ENCODE measurements at regions not wholly inside any gene's neighbourhood (a gene's known extent, or its start where the extent isn't known, plus 50 kb on each side); places are given as distances from the start of the nearest gene placed in this dataset.

GRCh38 chr10:31602541-31603234 lies 283.7 kb downstream of the ZEB1 start:
- ChIA-PET POLR2A (interaction anchor here (1.2 kb wide), 1 partner anchor 157 kb away, joined by 3 read pairs; no protein-coding TSS in a partner anchor), CTCF (no interaction called here)
- H3K27ac Mint-ChIP-seq, result no peak overlapping the region
- H3K4me3 Mint-ChIP-seq, result peak overlapping the region; percentile 83
- no peaks in the 10 kb centered on the region for H3K9me3 Mint-ChIP-seq
- no peaks in the 10 kb centered on the region for H3K36me3 Mint-ChIP-seq (ENCODE audit: low read depth)
- H3K27me3 Mint-ChIP-seq, result peaks cover 11% of the 10 kb centered on the region
- peaks cover 18% of the 10 kb centered on the region for H3K4me1 Mint-ChIP-seq
- peak; percentile 12 for DNase-seq

- peaks cover 8% of the 10 kb centered on the region for H3K27me3 Mint-ChIP-seq
- peaks cover 18% of the 10 kb centered on the region for H3K4me1 Mint-ChIP-seq
- H3K27ac Mint-ChIP-seq, result no peak overlapping the region
- ChIA-PET POLR2A (no interaction called here), CTCF (interaction anchor here (1.5 kb wide), 1 partner anchor 169 kb away, joined by 3 read pairs; no protein-coding TSS in a partner anchor)
- H3K36me3 Mint-ChIP-seq (ENCODE audit: low read depth), result no peaks in the 10 kb centered on the region
- H3K9me3 Mint-ChIP-seq, result no peaks in the 10 kb centered on the region
- DNase-seq, result no peak
- no peak overlapping the region for H3K4me3 Mint-ChIP-seq
Observed at GRCh38 chr10:31601136-31601535, 282.1 kb downstream of the ZEB1 start.

- DNase-seq, result no peak
- Mint-ChIP-seq H3K36me3 (ENCODE audit: low read depth) (no peaks in the 10 kb centered on the region), H3K27me3 (peaks cover 8% of the 10 kb centered on the region), H3K4me3 (no peak overlapping the region), H3K4me1 (peaks cover 18% of the 10 kb centered on the region), H3K27ac (no peak overlapping the region), H3K9me3 (no peaks in the 10 kb centered on the region)
- ChIA-PET POLR2A (no interaction called here), CTCF (no interaction called here)
Observed at GRCh38 chr10:31599626-31600504, 280.8 kb downstream of the ZEB1 start.

- Mint-ChIP-seq H3K4me1 (peaks cover 8% of the 10 kb centered on the region), H3K27me3 (peaks cover 29% of the 10 kb centered on the region), H3K27ac (no peak overlapping the region), H3K4me3 (no peak overlapping the region), H3K9me3 (peaks cover 9% of the 10 kb centered on the region), H3K36me3 (ENCODE audit: low read depth) (peaks cover 5% of the 10 kb centered on the region)
- no peak for DNase-seq
- POLR2A ChIA-PET, result no interaction called here
- CTCF ChIA-PET, result no interaction called here
Observed at GRCh38 chr10:31596765-31597164, 277.7 kb downstream of the ZEB1 start.

- Mint-ChIP-seq H3K9me3 (peaks cover 14% of the 10 kb centered on the region), H3K4me3 (no peak overlapping the region), H3K36me3 (ENCODE audit: low read depth) (peaks cover 9% of the 10 kb centered on the region), H3K27ac (no peak overlapping the region), H3K27me3 (peaks cover 34% of the 10 kb centered on the region), H3K4me1 (peaks cover 8% of the 10 kb centered on the region)
- DNase-seq, result no peak
- ChIA-PET POLR2A (no interaction called here), CTCF (no interaction called here)
Observed at GRCh38 chr10:31595992-31596391, 277.0 kb downstream of the ZEB1 start.

- no peak overlapping the region for H3K27ac Mint-ChIP-seq
- no peak overlapping the region for H3K4me3 Mint-ChIP-seq
- CTCF ChIA-PET, result no interaction called here
- POLR2A ChIA-PET, result no interaction called here
- no peak for DNase-seq
- H3K27me3 Mint-ChIP-seq, result peaks cover 36% of the 10 kb centered on the region
- peaks cover 9% of the 10 kb centered on the region for H3K36me3 Mint-ChIP-seq (ENCODE audit: low read depth)
- peaks cover 14% of the 10 kb centered on the region for H3K9me3 Mint-ChIP-seq
- no peaks in the 10 kb centered on the region for H3K4me1 Mint-ChIP-seq
Observed at GRCh38 chr10:31594347-31594873, 275.4 kb downstream of the ZEB1 start.

- H3K27ac Mint-ChIP-seq, result no peak overlapping the region
- DNase-seq, result no peak
- peaks cover 32% of the 10 kb centered on the region for H3K27me3 Mint-ChIP-seq
- H3K4me1 Mint-ChIP-seq, result no peaks in the 10 kb centered on the region
- H3K9me3 Mint-ChIP-seq, result peaks cover 14% of the 10 kb centered on the region
- CTCF ChIA-PET, result interaction anchor here (0.8 kb wide), 1 partner anchor 9 kb away, joined by 3 read pairs; no protein-coding TSS in a partner anchor
- no peak overlapping the region for H3K4me3 Mint-ChIP-seq
- H3K36me3 Mint-ChIP-seq (ENCODE audit: low read depth), result peaks cover 9% of the 10 kb centered on the region
- POLR2A ChIA-PET, result no interaction called here
Observed at GRCh38 chr10:31593124-31593523, 274.1 kb downstream of the ZEB1 start.

GRCh38 chr10:31591569-31591968 lies 272.6 kb downstream of the ZEB1 start:
- ChIA-PET CTCF (interaction anchor here (0.9 kb wide), 1 partner anchor 178 kb away, joined by 4 read pairs; no protein-coding TSS in a partner anchor), POLR2A (interaction anchor here (0.9 kb wide), 1 partner anchor 10 kb away, joined by 3 read pairs; no protein-coding TSS in a partner anchor)
- DNase-seq, result no peak
- H3K4me1 Mint-ChIP-seq, result peaks cover 3% of the 10 kb centered on the region
- H3K9me3 Mint-ChIP-seq, result peaks cover 14% of the 10 kb centered on the region
- peaks cover 40% of the 10 kb centered on the region for H3K27me3 Mint-ChIP-seq
- H3K27ac Mint-ChIP-seq, result no peak overlapping the region
- peaks cover 9% of the 10 kb centered on the region for H3K36me3 Mint-ChIP-seq (ENCODE audit: low read depth)
- no peak overlapping the region for H3K4me3 Mint-ChIP-seq

- Mint-ChIP-seq H3K36me3 (ENCODE audit: low read depth) (peaks cover 9% of the 10 kb centered on the region), H3K4me3 (no peak overlapping the region), H3K27ac (no peak overlapping the region), H3K9me3 (peaks cover 14% of the 10 kb centered on the region), H3K4me1 (peaks cover 3% of the 10 kb centered on the region), H3K27me3 (peaks cover 40% of the 10 kb centered on the region)
- ChIA-PET POLR2A (no interaction called here), CTCF (no interaction called here)
- no peak for DNase-seq
Observed at GRCh38 chr10:31590023-31590800, 271.2 kb downstream of the ZEB1 start.

GRCh38 chr10:31587691-31588090 lies 268.7 kb downstream of the ZEB1 start:
- no peak for DNase-seq
- Mint-ChIP-seq H3K9me3 (peaks cover 13% of the 10 kb centered on the region), H3K4me1 (peaks cover 3% of the 10 kb centered on the region), H3K27ac (no peak overlapping the region), H3K4me3 (no peak overlapping the region), H3K27me3 (peaks cover 28% of the 10 kb centered on the region), H3K36me3 (ENCODE audit: low read depth) (peaks cover 9% of the 10 kb centered on the region)
- ChIA-PET CTCF (no interaction called here), POLR2A (no interaction called here)

GRCh38 chr10:31586723-31587638 lies 268.0 kb downstream of the ZEB1 start:
- DNase-seq, result no peak
- Mint-ChIP-seq H3K9me3 (peaks cover 7% of the 10 kb centered on the region), H3K36me3 (ENCODE audit: low read depth) (peaks cover 6% of the 10 kb centered on the region), H3K4me3 (no peak overlapping the region), H3K27ac (no peak overlapping the region), H3K4me1 (peaks cover 3% of the 10 kb centered on the region), H3K27me3 (peaks cover 20% of the 10 kb centered on the region)
- POLR2A ChIA-PET, result no interaction called here
- CTCF ChIA-PET, result no interaction called here

GRCh38 chr10:31584876-31585275 lies 265.9 kb downstream of the ZEB1 start:
- H3K4me3 Mint-ChIP-seq, result no peak overlapping the region
- CTCF ChIA-PET, result interaction anchor here (1.0 kb wide), 1 partner anchor 9 kb away, joined by 3 read pairs; no protein-coding TSS in a partner anchor
- peaks cover 9% of the 10 kb centered on the region for H3K27me3 Mint-ChIP-seq
- H3K4me1 Mint-ChIP-seq, result peaks cover 3% of the 10 kb centered on the region
- no peaks in the 10 kb centered on the region for H3K36me3 Mint-ChIP-seq (ENCODE audit: low read depth)
- H3K27ac Mint-ChIP-seq, result no peak overlapping the region
- POLR2A ChIA-PET, result no interaction called here
- no peak for DNase-seq
- no peaks in the 10 kb centered on the region for H3K9me3 Mint-ChIP-seq
